ENCODE measurements at regions not wholly inside any gene's neighbourhood (a gene's known extent, or its start where the extent isn't known, plus 50 kb on each side); places are given as distances from the start of the nearest gene placed in this dataset.

- H3K27me3 ChIP-seq, result no peaks in the 10 kb centered on the region
- peak overlapping the region in 2 of 3 donors; percentile 43 to 90 for H3K27ac ChIP-seq
- peaks cover 2 to 74% of the 10 kb centered on the region in 2 donors for H3K4me1 ChIP-seq
- TF ChIP-seq CTCF (IDR thresholded peaks at IDR 0.05) (no peak), POLR2A (IDR thresholded peaks at IDR 0.05) (no peak)
- no peaks in the 10 kb centered on the region for H3K9me3 ChIP-seq
- intact Hi-C loops (cut with DNase I), result no loop called here
- WGBS, 2 donors, result 95 to 96% methylated on average over 35 to 36 of the region's 36 CpGs
- no peaks in the 10 kb centered on the region for H3K36me3 ChIP-seq
- no peak for DNase-seq
- no peak overlapping the region for H3K4me3 ChIP-seq (replicated peaks in 1 of 3)
Observed at GRCh38 chr1:201718346-201719202, 110.4 kb upstream of the IPO9 start.

GRCh38 chr1:201719812-201720521 is 109.0 kb upstream of the IPO9 start:
- Histone ChIP-seq H3K27me3 (no peaks in the 10 kb centered on the region), H3K9me3 (no peaks in the 10 kb centered on the region), H3K27ac (peak overlapping the region; percentile 51 to 90 (median 55)), H3K4me1 (peaks cover 14 to 74% of the 10 kb centered on the region in 2 donors), H3K36me3 (no peaks in the 10 kb centered on the region), H3K4me3 (replicated peaks in 1 of 3) (no peak overlapping the region)
- WGBS, 2 donors, result 55 to 58% methylated on average over 7 to 9 of the region's 9 CpGs
- peak; percentile 40 to 67 for DNase-seq
- TF ChIP-seq CTCF (IDR thresholded peaks at IDR 0.05) (no peak), POLR2A (IDR thresholded peaks at IDR 0.05) (no peak)
- intact Hi-C loops (cut with DNase I), result no loop called here

GRCh38 chr1:201720522-201720844 is 108.5 kb upstream of the IPO9 start:
- intact Hi-C loops (cut with DNase I), result no loop called here
- TF ChIP-seq POLR2A (IDR thresholded peaks at IDR 0.05), result no peak
- TF ChIP-seq CTCF (IDR thresholded peaks at IDR 0.05), result no peak
- no peaks in the 10 kb centered on the region for H3K36me3 ChIP-seq
- H3K27me3 ChIP-seq, result no peaks in the 10 kb centered on the region
- H3K9me3 ChIP-seq, result no peaks in the 10 kb centered on the region
- no peak overlapping the region for H3K4me3 ChIP-seq (replicated peaks in 1 of 3)
- peak overlapping the region; percentile 44 to 90 (median 55) for H3K27ac ChIP-seq
- WGBS, 2 donors, result 92 to 96% methylated on average over 3 of the region's 3 CpGs
- peaks cover 14 to 72% of the 10 kb centered on the region in 2 donors for H3K4me1 ChIP-seq
- DNase-seq, result no peak

- Histone ChIP-seq H3K4me1 (peaks cover 14 to 65% of the 10 kb centered on the region in 2 donors), H3K36me3 (no peaks in the 10 kb centered on the region), H3K27me3 (no peaks in the 10 kb centered on the region), H3K4me3 (replicated peaks in 1 of 3) (no peak overlapping the region), H3K27ac (peak overlapping the region in 2 of 3 donors; percentile 55 to 90), H3K9me3 (no peaks in the 10 kb centered on the region)
- intact Hi-C loops (cut with DNase I), result no loop called here
- no peak for TF ChIP-seq POLR2A (IDR thresholded peaks at IDR 0.05)
- TF ChIP-seq CTCF (IDR thresholded peaks at IDR 0.05), result no peak
- DNase-seq, result no peak
- WGBS, 2 donors, result 71 to 74% methylated on average over 13 of the region's 13 CpGs
Observed at GRCh38 chr1:201721082-201722049, 107.6 kb upstream of the IPO9 start.

Data from thyroid gland (tissue), 4 donors.